H1 (cell line): ENCODE measurements at regions not wholly inside any gene's neighbourhood (a gene's known extent, or its start where the extent isn't known, plus 50 kb on each side); places are given as distances from the start of the nearest gene placed in this dataset.

Source experiments
- CTCF ChIA-PET: fragments of 300-600 bp; sonication (Branson Sonifier 250); formaldehyde crosslinking; loops from one replicate; lab custom pipeline; 2021; ENCODE audit not compliant: partially characterized antibody; lab: Charles Lee
- POLR2A ChIA-PET: fragments of 300-600 bp; sonication (Branson Sonifier 250); formaldehyde crosslinking; loops from one replicate; lab custom pipeline; 2021; ENCODE audit warnings: inconsistent platforms; ENCODE audit not compliant: partially characterized antibody; lab: Charles Lee
- DNase-seq, 2 experiments: peaks; one replicate each; pipeline versions ENCODE4 v3.0.0 to v3.0.0-alpha.2; 2010 to 2022; ENCODE audit warnings: low spot score in 2 of 2, low read depth in 1 of 2, mixed read lengths in 1 of 2
- FAIRE-seq: peaks from 2 replicates; lab custom pipeline; 2011; peaks lifted over from hg19 to GRCh38; lab: Jason Lieb, UNC
- H2AFZ ChIP-seq: 2 replicates; pipeline ENCODE4 v1.8.1; 2012; ENCODE audit warnings: low read length, inconsistent platforms
- H2AK5ac ChIP-seq: 2 replicates; pipeline ENCODE4 v1.6.1; 2013; ENCODE audit warnings: low read depth, low read length
- H2BK120ac ChIP-seq: replicated peaks from 2 replicates; pipeline ENCODE3; 2013; ENCODE audit warnings: low read depth, low read length, inconsistent platforms
- H2BK12ac ChIP-seq: 2 replicates; pipeline ENCODE4 v1.6.1; 2013; ENCODE audit warnings: low read depth, low read length
- H2BK15ac ChIP-seq: 2 replicates; pipeline ENCODE4 v1.6.1; 2013; ENCODE audit warnings: low read length
- H2BK20ac ChIP-seq: 2 replicates; pipeline ENCODE4 v1.6.1; 2013; ENCODE audit warnings: low read length
- H2BK5ac ChIP-seq: 2 replicates; pipeline ENCODE4 v1.6.1; 2013; ENCODE audit warnings: low read depth, low read length
- H3K14ac ChIP-seq: 2 replicates; pipeline ENCODE4 v1.6.1; 2013; ENCODE audit warnings: inconsistent platforms; ENCODE audit not compliant: insufficient read length
- H3K18ac ChIP-seq: 2 replicates; pipeline ENCODE4 v1.6.1; 2013; ENCODE audit warnings: low read length; ENCODE audit errors: extremely low read depth
- H3K23ac ChIP-seq: 2 replicates; pipeline ENCODE4 v1.6.1; 2013; ENCODE audit warnings: inconsistent platforms; ENCODE audit not compliant: insufficient read length
- H3K23me2 ChIP-seq: 2 replicates; pipeline ENCODE4 v1.6.1; 2013; ENCODE audit warnings: low read depth, low read length
- H3K27ac ChIP-seq: 2 replicates; pipeline ENCODE4 v1.6.1; 2011; ENCODE audit warnings: low read depth, low read length, inconsistent platforms
- H3K27me3 ChIP-seq, 4 experiments: replicated peaks in 1 of 4; 1 replicate in 1 of 4; 2 replicates in 3 of 4; pipeline versions ENCODE4 v1.6.1 to v1.8.1; 2011 to 2013; ENCODE audit warnings: low read length in 3 of 4, mild to moderate bottlenecking in 3 of 4, inconsistent platforms in 2 of 4, mixed read lengths in 2 of 4, moderate library complexity in 1 of 4; ENCODE audit not compliant: control insufficient read depth in 3 of 4, insufficient read depth in 3 of 4; ENCODE audit errors: extremely low read depth in 1 of 4
- H3K36me3 ChIP-seq, 4 experiments: 2 replicates each; pipeline versions ENCODE4 v1.6.1 to v1.8.1; 2011 to 2013; ENCODE audit warnings: mild to moderate bottlenecking in 4 of 4, low read length in 3 of 4, moderate library complexity in 2 of 4, control low read depth in 1 of 4, inconsistent platforms in 1 of 4; ENCODE audit not compliant: insufficient read depth in 4 of 4, control insufficient read depth in 2 of 4
- H3K4ac ChIP-seq: replicated peaks from 2 replicates; pipeline ENCODE3; 2013; ENCODE audit warnings: low read length, low read depth, mixed read lengths, inconsistent platforms; ENCODE audit not compliant: insufficient read length
- H3K4me1 ChIP-seq, 4 experiments: replicated peaks in 1 of 4; 1 replicate in 1 of 4; 2 replicates in 3 of 4; pipeline versions ENCODE4 v1.6.1 to v1.8.1; 2011 to 2013; ENCODE audit warnings: low read length in 3 of 4, inconsistent platforms in 2 of 4, mixed read lengths in 1 of 4; ENCODE audit not compliant: insufficient read depth in 4 of 4, control insufficient read depth in 3 of 4
- H3K4me2 ChIP-seq, 2 experiments: 2 replicates each; pipeline versions ENCODE4 v1.6.1 to v1.8.1; 2011 to 2013; ENCODE audit warnings: low read depth in 2 of 2, low read length in 2 of 2, control low read depth in 1 of 2, inconsistent platforms in 1 of 2, mild to moderate bottlenecking in 1 of 2; ENCODE audit not compliant: insufficient read depth in 1 of 2
- H3K4me3 ChIP-seq, 4 experiments: fragments of 200-600, 300-600 bp in 1 of 4; sonication (generic), shearing (Covaris generic), sonication (Bioruptor Twin) in 1 of 4; 2 replicates each; pipeline versions ENCODE4 v1.5.1 to v1.8.1; 2011 to 2016; ENCODE audit warnings: low read length in 4 of 4, low read depth in 3 of 4, control low read depth in 2 of 4, inconsistent platforms in 2 of 4, mild to moderate bottlenecking in 2 of 4, mixed read lengths in 1 of 4, moderate library complexity in 1 of 4; ENCODE audit not compliant: insufficient read depth in 2 of 4; ENCODE audit errors: extremely low read depth in 1 of 4
- H3K56ac ChIP-seq: replicated peaks from 2 replicates; pipeline ENCODE3; 2013; ENCODE audit warnings: low read depth, mild to moderate bottlenecking, mixed read lengths, low read length, inconsistent platforms; ENCODE audit not compliant: insufficient read length
- H3K79me1 ChIP-seq: 2 replicates; pipeline ENCODE4 v1.6.1; 2013; ENCODE audit warnings: low read depth, low read length, control low read depth
- H3K79me2 ChIP-seq, 2 experiments: 2 replicates each; pipeline versions ENCODE4 v1.6.1 to v1.8.1; 2012 to 2013; ENCODE audit warnings: low read length in 2 of 2, mild to moderate bottlenecking in 2 of 2, inconsistent platforms in 1 of 2; ENCODE audit not compliant: insufficient read depth in 2 of 2, control insufficient read depth in 1 of 2
- H3K9ac ChIP-seq, 4 experiments: replicated peaks in 1 of 4; 1 replicate in 1 of 4; 2 replicates in 3 of 4; pipeline versions ENCODE4 v1.6.1 to v1.8.1; 2011 to 2013; ENCODE audit warnings: low read depth in 3 of 4, low read length in 3 of 4, control low read depth in 2 of 4, mild to moderate bottlenecking in 2 of 4, moderate library complexity in 2 of 4, inconsistent platforms in 1 of 4; ENCODE audit errors: extremely low read depth in 1 of 4
- H3K9me3 ChIP-seq, 2 experiments: 2 replicates each; pipeline versions ENCODE4 v1.6.1 to v1.8.1; 2012 to 2013; ENCODE audit warnings: mild to moderate bottlenecking in 2 of 2, moderate library complexity in 2 of 2, control low read depth in 1 of 2, inconsistent platforms in 1 of 2, low read depth in 1 of 2, low read length in 1 of 2, mixed read lengths in 1 of 2; ENCODE audit not compliant: insufficient read depth in 2 of 2
- H4K20me1 ChIP-seq, 2 experiments: replicated peaks in 1 of 2; 2 replicates each; pipeline versions ENCODE3 to v1.8.1; 2011 to 2013; ENCODE audit warnings: inconsistent platforms in 2 of 2, low read length in 2 of 2, mild to moderate bottlenecking in 1 of 2; ENCODE audit not compliant: insufficient read depth in 2 of 2, control insufficient read depth in 1 of 2
- H4K5ac ChIP-seq: 2 replicates; pipeline ENCODE4 v1.6.1; 2013; ENCODE audit warnings: low read length, low read depth, mixed read lengths, inconsistent platforms; ENCODE audit not compliant: insufficient read length
- H4K8ac ChIP-seq: 2 replicates; pipeline ENCODE4 v1.8.0; 2013; ENCODE audit warnings: mild to moderate bottlenecking, moderate library complexity, low read length, inconsistent platforms; ENCODE audit not compliant: insufficient read depth; ENCODE audit errors: extremely low read depth
- H4K91ac ChIP-seq: replicated peaks from 2 replicates; pipeline ENCODE3; 2013; ENCODE audit warnings: low read length, mixed read lengths, inconsistent platforms; ENCODE audit not compliant: insufficient read length
- ATF2 ChIP-seq: IDR thresholded peaks from 2 replicates; pipeline ENCODE4 v1.6.1; 2012; ENCODE audit warnings: low read length, inconsistent platforms
- CBX5 ChIP-seq: fragments of 300-800, 300-1000 bp; sonication (generic); IDR thresholded peaks from 2 replicates; pipeline ENCODE4 v1.7.1; 2016; ENCODE audit warnings: antibody characterized with exemption, low read length, low read depth
- CHD1 ChIP-seq: IDR thresholded peaks from 2 replicates; pipeline ENCODE4 v1.6.1; 2012; ENCODE audit warnings: low read depth, low read length, improper control_type of control experiment
- EZH2 ChIP-seq: fragments of 200-600 bp; sonication (generic); IDR thresholded peaks from 2 replicates; pipeline ENCODE4 v1.7.1; 2012; ENCODE audit warnings: low read depth, mild to moderate bottlenecking, moderate library complexity, low read length, inconsistent platforms; ENCODE audit not compliant: severe bottlenecking
- GABPA ChIP-seq: IDR thresholded peaks from 2 replicates; pipeline ENCODE4 v1.6.1; 2011; ENCODE audit warnings: mild to moderate bottlenecking, low read length, moderate library complexity, borderline replicate concordance; ENCODE audit not compliant: insufficient read depth
- RAD21 ChIP-seq, 2 experiments: IDR thresholded peaks in 1 of 2; conservative IDR thresholded peaks in 1 of 2; 2 replicates each; pipeline ENCODE4 v1.6.1; 2011; ENCODE audit warnings: low read depth in 2 of 2, low read length in 2 of 2, improper control_type of control experiment in 1 of 2, inconsistent platforms in 1 of 2, mild to moderate bottlenecking in 1 of 2, moderate library complexity in 1 of 2
- RXRA ChIP-seq: IDR thresholded peaks from 2 replicates; pipeline ENCODE4 v1.6.1; 2011; ENCODE audit warnings: low read depth, mild to moderate bottlenecking, low read length, moderate library complexity; ENCODE audit not compliant: insufficient read depth
- SAP30 ChIP-seq: fragments of 300-600 bp; sonication (generic); IDR thresholded peaks from 2 replicates; pipeline ENCODE4 v1.7.1; 2012; ENCODE audit warnings: low read length, moderate library complexity, mild to moderate bottlenecking, inconsistent platforms; ENCODE audit not compliant: insufficient read depth, insufficient replicate concordance
- SP1 ChIP-seq: IDR thresholded peaks from 2 replicates; pipeline ENCODE4 v1.6.1; 2011; ENCODE audit warnings: low read depth, low read length
- SP2 ChIP-seq: IDR thresholded peaks from 2 replicates; pipeline ENCODE4 v1.6.1; 2012; ENCODE audit warnings: mild to moderate bottlenecking, low read length, inconsistent platforms
- WGBS, 2 experiments: shearing (Covaris generic) in 1 of 2; methylation state at CpG; one replicate each; pipeline versions ENCODE4 v1.1.6 to v1.1.7; 2013 to 2015; ENCODE audit warnings: low lambda C conversion rate in 2 of 2, mixed read lengths in 2 of 2, inconsistent platforms in 1 of 2, low coverage in 1 of 2, missing lambda C conversion rate in 1 of 2; ENCODE audit not compliant: insufficient replicate concordance in 2 of 2, insufficient coverage in 1 of 2, insufficient read length in 1 of 2; ENCODE audit errors: extremely low coverage in 1 of 2, missing lambda C conversion rate in 1 of 2; 5-methylcytosine and 5-hydroxymethylcytosine counted together

- Histone ChIP-seq H3K9me3 (no peaks in the 10 kb centered on the region), H3K4me3 (no peak overlapping the region)
- POLR2A ChIA-PET, result no interaction called here
- TF ChIP-seq CHD1, result no peak
- TF ChIP-seq RAD21 (IDR thresholded peaks at IDR 0.05 in 1 of 2, conservative IDR thresholded peaks at IDR 0.05 in 1 of 2; ENCODE audit: low read depth in 2 of 2, low read length in 2 of 2), result no peak
- no peak for TF ChIP-seq SAP30
- no peak for TF ChIP-seq SP2
- no peak for TF ChIP-seq SP1
- TF ChIP-seq CBX5, result no peak
- no peak for TF ChIP-seq RXRA
- TF ChIP-seq GABPA, result no peak
- TF ChIP-seq EZH2, result no peak
- TF ChIP-seq ATF2, result no peak
These were observed 258.2 kb upstream of the RAB6C start for GRCh38 chr2:129721236-129721635.

More at GRCh38 chr2:129721236-129721635, 258.2 kb upstream of the RAB6C start:
- Histone ChIP-seq H3K27ac (no peak overlapping the region), H3K4me1 (peaks cover 2 to 18% (median 11%) of the 10 kb centered on the region in 4 experiments; a peak in 5 of 7 replicates), H3K23ac (no peak overlapping the region), H3K9ac (no peak overlapping the region), H3K4ac (no peak overlapping the region), H3K14ac (no peak overlapping the region), H4K5ac (no peak overlapping the region), H2BK20ac (no peak overlapping the region), H3K18ac (no peak overlapping the region), H2BK15ac (no peak overlapping the region), H2AFZ (no peak overlapping the region), H2BK12ac (no peak overlapping the region), H3K79me2 (no peaks in the 10 kb centered on the region), H3K23me2 (no peaks in the 10 kb centered on the region), H3K4me2 (no peak overlapping the region), H4K8ac (no peak overlapping the region), H4K91ac (no peak overlapping the region), H3K79me1 (no peaks in the 10 kb centered on the region), H2BK120ac (no peak overlapping the region), H4K20me1 (no peaks in the 10 kb centered on the region), H3K36me3 (no peaks in the 10 kb centered on the region), H2BK5ac (no peak overlapping the region), H3K56ac (no peak overlapping the region), H3K27me3 (no peaks in the 10 kb centered on the region), H2AK5ac (no peak overlapping the region)
- FAIRE-seq (no peak), DNase-seq (no peak)
- 90% methylated on average over 3 of the region's 3 CpGs; no CpG with 5 or more reads in 1 of the 2 experiments for WGBS, 2 experiments
- CTCF ChIA-PET, result interaction anchor here (0.5 kb wide), 1 partner anchor 143 kb away, joined by 3 read pairs; no protein-coding TSS in a partner anchor
